ENCODE measurements at regions not wholly inside any gene's neighbourhood (a gene's known extent, or its start where the extent isn't known, plus 50 kb on each side); places are given as distances from the start of the nearest gene placed in this dataset.
"Not testable (repeated sequence)": the region's sequence is repeated elsewhere in the genome, so short reads cannot be mapped to it uniquely, and the experiment has no call there.

DNA sequence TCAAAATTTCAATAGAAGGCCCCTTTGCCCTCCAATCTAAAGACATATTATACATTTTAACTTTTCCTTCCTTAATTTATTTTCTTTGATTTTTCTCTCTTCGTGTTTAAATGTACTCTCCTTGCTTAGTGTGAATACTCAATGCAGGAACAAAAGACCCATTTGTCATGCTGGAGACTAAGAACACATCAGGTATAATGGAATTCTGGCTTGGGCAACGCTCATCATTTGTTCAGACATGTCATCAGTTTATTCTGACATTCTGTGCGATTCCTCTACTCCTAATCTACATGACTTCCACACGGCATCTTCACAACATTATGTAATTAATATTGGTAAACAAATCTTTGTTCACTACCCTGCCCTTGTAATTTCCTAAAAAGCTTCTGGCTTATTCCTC, 136.6 kb upstream of the LRRN1 start:
- Histone ChIP-seq H3K36me3 (no peaks in the 10 kb centered on the region), H3K9me3 (peaks cover 0 to 3% of the 10 kb centered on the region in 2 donors), H3K27ac (no peak overlapping the region), H3K4me1 (no peaks in the 10 kb centered on the region), H3K4me3 (no peak overlapping the region), H3K27me3 (no peaks in the 10 kb centered on the region)
- no peak for DNase-seq
- no peak for TF ChIP-seq POLR2A (IDR thresholded peaks at IDR 0.05)
- TF ChIP-seq, protein P1, sequence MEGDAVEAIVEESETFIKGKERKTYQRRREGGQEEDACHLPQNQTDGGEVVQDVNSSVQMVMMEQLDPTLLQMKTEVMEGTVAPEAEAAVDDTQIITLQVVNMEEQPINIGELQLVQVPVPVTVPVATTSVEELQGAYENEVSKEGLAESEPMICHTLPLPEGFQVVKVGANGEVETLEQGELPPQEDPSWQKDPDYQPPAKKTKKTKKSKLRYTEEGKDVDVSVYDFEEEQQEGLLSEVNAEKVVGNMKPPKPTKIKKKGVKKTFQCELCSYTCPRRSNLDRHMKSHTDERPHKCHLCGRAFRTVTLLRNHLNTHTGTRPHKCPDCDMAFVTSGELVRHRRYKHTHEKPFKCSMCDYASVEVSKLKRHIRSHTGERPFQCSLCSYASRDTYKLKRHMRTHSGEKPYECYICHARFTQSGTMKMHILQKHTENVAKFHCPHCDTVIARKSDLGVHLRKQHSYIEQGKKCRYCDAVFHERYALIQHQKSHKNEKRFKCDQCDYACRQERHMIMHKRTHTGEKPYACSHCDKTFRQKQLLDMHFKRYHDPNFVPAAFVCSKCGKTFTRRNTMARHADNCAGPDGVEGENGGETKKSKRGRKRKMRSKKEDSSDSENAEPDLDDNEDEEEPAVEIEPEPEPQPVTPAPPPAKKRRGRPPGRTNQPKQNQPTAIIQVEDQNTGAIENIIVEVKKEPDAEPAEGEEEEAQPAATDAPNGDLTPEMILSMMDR (IDR thresholded peaks at IDR 0.05): no peak
- intact Hi-C loops (cut with DNase I; ENCODE audit: low total_unique reads): no loop called here

DNA sequence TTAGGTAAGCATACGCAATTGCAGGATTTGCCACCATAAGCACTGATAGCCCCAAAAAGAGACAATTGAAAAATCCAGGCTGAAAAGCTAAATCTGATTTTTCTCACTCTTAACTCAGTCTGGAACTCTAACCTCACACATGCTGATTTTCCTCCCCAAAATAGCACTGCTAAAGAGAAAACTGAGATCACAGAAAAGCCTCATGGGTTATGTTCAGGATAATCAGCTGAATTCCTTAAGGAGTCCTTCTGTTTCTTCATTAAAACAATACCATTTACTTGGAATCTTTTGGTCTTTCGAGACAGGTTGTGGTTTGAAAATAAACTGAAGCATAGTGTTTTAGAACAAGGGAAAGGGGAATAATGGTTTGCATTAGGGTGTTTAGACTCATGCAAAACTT, 144.3 kb upstream of the LRRN1 start:
- Histone ChIP-seq H3K27me3 (no peaks in the 10 kb centered on the region), H3K36me3 (no peaks in the 10 kb centered on the region), H3K27ac (no peak overlapping the region), H3K9me3 (peaks cover 0 to 3% of the 10 kb centered on the region in 2 donors), H3K4me3 (no peak overlapping the region), H3K4me1 (no peaks in the 10 kb centered on the region)
- no peak for DNase-seq
- TF ChIP-seq, protein P1 (IDR thresholded peaks at IDR 0.05): no peak
- no peak for TF ChIP-seq POLR2A (IDR thresholded peaks at IDR 0.05)
- intact Hi-C loops (cut with DNase I; ENCODE audit: low total_unique reads): no loop called here

DNA sequence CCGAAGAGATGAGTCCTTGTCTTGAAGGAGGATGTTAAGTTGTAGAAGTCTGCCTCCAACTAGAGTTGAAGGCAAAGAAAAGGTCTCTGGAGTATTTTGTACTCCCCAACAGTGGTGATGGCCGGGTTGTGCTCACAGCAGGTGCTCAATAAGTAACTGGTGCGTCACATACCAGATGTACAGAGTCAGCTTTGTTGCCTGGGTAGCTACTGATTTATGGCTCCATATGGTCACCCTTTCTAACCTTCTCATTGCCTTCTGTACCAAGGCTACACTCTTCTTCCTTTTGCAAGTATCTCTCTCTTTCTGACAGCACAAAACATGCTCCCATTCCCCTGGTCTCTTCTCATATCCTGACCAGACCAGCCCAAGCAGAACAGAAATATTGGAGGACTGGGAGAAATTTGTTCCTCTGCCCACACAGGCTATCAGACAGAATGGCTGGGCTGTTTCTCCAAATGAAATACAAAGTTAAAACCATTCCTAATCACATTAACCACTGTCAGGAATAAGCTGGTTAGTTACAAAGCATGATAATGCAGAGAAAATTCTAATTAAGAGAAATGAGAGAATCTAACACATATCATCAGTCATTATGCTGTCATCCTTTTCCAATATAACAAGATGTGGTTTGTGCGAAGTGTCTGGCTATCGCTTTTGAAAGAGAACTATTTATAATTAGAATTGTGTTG, 150.1 kb upstream of the LRRN1 start:
- H3K27ac ChIP-seq: no peak overlapping the region
- H3K27me3 ChIP-seq: no peaks in the 10 kb centered on the region
- H3K36me3 ChIP-seq: no peaks in the 10 kb centered on the region
- H3K9me3 ChIP-seq: no peaks in the 10 kb centered on the region
- H3K4me1 ChIP-seq: no peaks in the 10 kb centered on the region
- no peak for DNase-seq
- TF ChIP-seq, protein P1 (IDR thresholded peaks at IDR 0.05): no peak
- no peak for TF ChIP-seq POLR2A (IDR thresholded peaks at IDR 0.05)
- intact Hi-C loops (cut with DNase I; ENCODE audit: low total_unique reads): no loop called here
- no peak overlapping the region for H3K4me3 ChIP-seq

DNA sequence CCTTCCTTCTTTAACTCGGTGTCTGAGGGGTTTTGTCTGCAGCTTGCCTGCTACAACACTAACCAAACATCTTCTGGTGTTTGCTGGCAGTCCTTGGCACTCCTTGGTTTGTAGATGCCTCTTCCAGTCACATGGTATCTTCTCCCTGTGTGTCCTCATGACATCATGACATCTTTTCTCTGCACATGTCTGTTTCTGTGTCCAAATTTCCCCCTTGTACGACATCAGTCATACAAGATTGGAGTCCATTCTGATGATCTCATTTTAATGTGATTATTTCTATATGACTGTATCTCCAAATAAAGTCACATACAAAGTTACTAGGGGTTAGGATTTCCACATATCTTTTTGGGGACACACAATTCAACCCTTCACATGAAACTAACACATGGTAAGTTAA, 152.3 kb upstream of the LRRN1 start:
- H3K27me3 ChIP-seq: no peaks in the 10 kb centered on the region
- no peak for TF ChIP-seq POLR2A (IDR thresholded peaks at IDR 0.05)
- TF ChIP-seq, protein P1 (IDR thresholded peaks at IDR 0.05): no peak
- intact Hi-C loops (cut with DNase I; ENCODE audit: low total_unique reads): no loop called here

DNA sequence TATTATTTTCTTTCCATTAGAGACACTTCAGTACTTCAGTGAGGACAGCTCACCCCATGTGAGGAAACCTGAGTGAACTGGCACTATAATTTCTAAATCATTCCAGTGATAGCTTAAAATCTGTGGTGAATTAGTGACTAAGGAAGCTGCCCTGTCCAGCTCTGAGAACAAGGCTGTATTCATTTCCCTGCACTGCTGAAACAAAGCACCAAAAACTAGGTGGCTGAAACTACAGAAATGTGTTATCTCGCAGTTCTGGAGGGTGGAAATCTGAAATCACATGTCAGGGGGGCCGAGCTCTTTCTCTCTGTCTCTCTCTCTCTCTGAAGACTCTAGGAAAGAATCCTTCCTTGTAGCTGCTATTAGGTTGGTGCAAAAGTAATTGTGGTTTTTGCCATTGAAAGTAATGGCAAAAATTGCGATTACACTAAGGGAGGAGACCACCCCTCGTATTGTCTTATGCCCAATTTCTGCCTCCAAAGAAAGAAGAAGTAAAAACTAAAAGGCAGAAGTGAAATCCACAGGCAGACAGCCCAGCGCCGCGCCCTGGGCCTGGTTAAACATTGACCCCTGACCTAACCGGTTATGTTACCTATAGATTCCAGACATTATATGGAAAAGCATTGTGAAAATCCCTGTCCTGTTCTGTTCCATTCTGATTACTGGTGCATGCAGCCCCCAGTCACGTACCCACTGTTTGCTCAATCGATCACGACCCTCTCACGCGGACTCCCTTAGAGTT, 153.0 kb upstream of the LRRN1 start:
- H3K27ac ChIP-seq; H3K4me3 ChIP-seq; DNase-seq; intact Hi-C loops (cut with DNase I; ENCODE audit: low total_unique reads); H3K9me3 ChIP-seq; H3K36me3 ChIP-seq; H3K27me3 ChIP-seq; H3K4me1 ChIP-seq: not testable (repeated sequence)

More for the DNA sequence above, 152.3 kb upstream of the LRRN1 start:
- no peaks in the 10 kb centered on the region for H3K36me3 ChIP-seq
- H3K4me3 ChIP-seq: no peak overlapping the region
- no peak for DNase-seq
- no peaks in the 10 kb centered on the region for H3K9me3 ChIP-seq
- H3K4me1 ChIP-seq: no peaks in the 10 kb centered on the region
- no peak overlapping the region for H3K27ac ChIP-seq

Data from uterus (tissue), 3 donors.